ENCODE measurements at regions not wholly inside any gene's neighbourhood (a gene's known extent, or its start where the extent isn't known, plus 50 kb on each side); places are given as distances from the start of the nearest gene placed in this dataset.
A peak's percentile ranks its signal among the peaks of the same experiment; 100 is the strongest.

GRCh38 chr2:162914161-162914560 is 75.6 kb upstream of the KCNH7 start:
- no peak for DNase-seq (ENCODE audit: low read depth in 4 of 4, low spot score in 3 of 4)

GRCh38 chr2:162912787-162913186 is 74.2 kb upstream of the KCNH7 start:
- no peak for DNase-seq (ENCODE audit: low read depth in 4 of 4, low spot score in 3 of 4)

GRCh38 chr2:162908567-162908966 is 70.0 kb upstream of the KCNH7 start:
- DNase-seq (ENCODE audit: low read depth in 4 of 4, low spot score in 3 of 4): no peak

GRCh38 chr2:162890690-162891311 is 52.2 kb upstream of the KCNH7 start:
- peak; percentile 9 to 23 (median 14) for DNase-seq (ENCODE audit: low read depth in 4 of 4, low spot score in 3 of 4)

GRCh38 chr2:162888652-162889051 is 50.1 kb upstream of the KCNH7 start:
- DNase-seq (ENCODE audit: low read depth in 4 of 4, low spot score in 3 of 4): no peak
